NOMO-1 treated with dmso at 0.1 percent for 144 hours (cell line): ENCODE measurements at regions not wholly inside any gene's neighbourhood (a gene's known extent, or its start where the extent isn't known, plus 50 kb on each side); places are given as distances from the start of the nearest gene placed in this dataset.
"Not testable (repeated sequence)": the region's sequence is repeated elsewhere in the genome, so short reads cannot be mapped to it uniquely, and the experiment has no call there.

ENCODE experiments used
- DNase-seq: peaks from one replicate; lab custom pipeline; 2025; ENCODE audit not compliant: unreplicated experiment; lab: John Stamatoyannopoulos, UW

GRCh38 chr5:124516567-124516966 is 229.9 kb downstream of the ZNF608 start:
- no peak for DNase-seq

GRCh38 chr5:124515497-124516245 is 230.8 kb downstream of the ZNF608 start:
- no peak for DNase-seq

- no peak for DNase-seq
Observed at GRCh38 chr5:124514956-124515355, 231.5 kb downstream of the ZNF608 start.

GRCh38 chr5:124512952-124513632 is 233.3 kb downstream of the ZNF608 start:
- no peak for DNase-seq

GRCh38 chr5:124512236-124512635 is 234.2 kb downstream of the ZNF608 start:
- DNase-seq = no peak

- no peak for DNase-seq
Observed at GRCh38 chr5:124511791-124512190, 234.6 kb downstream of the ZNF608 start.

GRCh38 chr5:124507688-124508087 is 238.8 kb downstream of the ZNF608 start:
- DNase-seq = no peak

GRCh38 chr5:124504081-124504916 is 242.1 kb downstream of the ZNF608 start:
- no peak for DNase-seq

GRCh38 chr5:124502551-124502950 is 243.9 kb downstream of the ZNF608 start:
- DNase-seq = no peak

- DNase-seq = not testable (repeated sequence)
Observed at GRCh38 chr5:124499818-124500217, 246.6 kb downstream of the ZNF608 start.

GRCh38 chr5:124496968-124497367 is 249.5 kb downstream of the ZNF608 start:
- DNase-seq = not testable (repeated sequence)

- DNase-seq = no peak
Observed at GRCh38 chr5:124494540-124495116, 251.8 kb downstream of the ZNF608 start.

- no peak for DNase-seq
Observed at GRCh38 chr5:124492444-124493224, 253.8 kb downstream of the ZNF608 start.

- not testable (repeated sequence) for DNase-seq
Observed at GRCh38 chr5:124490315-124490714, 256.1 kb downstream of the ZNF608 start.

GRCh38 chr5:124481419-124481818 is 265.0 kb downstream of the ZNF608 start:
- no peak for DNase-seq

- no peak for DNase-seq
Observed at GRCh38 chr5:124480964-124481363, 265.5 kb downstream of the ZNF608 start.

GRCh38 chr5:124480022-124480421 is 266.4 kb downstream of the ZNF608 start:
- no peak for DNase-seq

GRCh38 chr5:124478264-124478663 is 268.2 kb downstream of the ZNF608 start:
- DNase-seq = no peak

GRCh38 chr5:124477577-124477976 is 268.9 kb downstream of the ZNF608 start:
- no peak for DNase-seq

GRCh38 chr5:124477062-124477461 is 269.4 kb downstream of the ZNF608 start:
- no peak for DNase-seq
